ENCODE measurements at regions not wholly inside any gene's neighbourhood (a gene's known extent, or its start where the extent isn't known, plus 50 kb on each side); places are given as distances from the start of the nearest gene placed in this dataset.

DNA sequence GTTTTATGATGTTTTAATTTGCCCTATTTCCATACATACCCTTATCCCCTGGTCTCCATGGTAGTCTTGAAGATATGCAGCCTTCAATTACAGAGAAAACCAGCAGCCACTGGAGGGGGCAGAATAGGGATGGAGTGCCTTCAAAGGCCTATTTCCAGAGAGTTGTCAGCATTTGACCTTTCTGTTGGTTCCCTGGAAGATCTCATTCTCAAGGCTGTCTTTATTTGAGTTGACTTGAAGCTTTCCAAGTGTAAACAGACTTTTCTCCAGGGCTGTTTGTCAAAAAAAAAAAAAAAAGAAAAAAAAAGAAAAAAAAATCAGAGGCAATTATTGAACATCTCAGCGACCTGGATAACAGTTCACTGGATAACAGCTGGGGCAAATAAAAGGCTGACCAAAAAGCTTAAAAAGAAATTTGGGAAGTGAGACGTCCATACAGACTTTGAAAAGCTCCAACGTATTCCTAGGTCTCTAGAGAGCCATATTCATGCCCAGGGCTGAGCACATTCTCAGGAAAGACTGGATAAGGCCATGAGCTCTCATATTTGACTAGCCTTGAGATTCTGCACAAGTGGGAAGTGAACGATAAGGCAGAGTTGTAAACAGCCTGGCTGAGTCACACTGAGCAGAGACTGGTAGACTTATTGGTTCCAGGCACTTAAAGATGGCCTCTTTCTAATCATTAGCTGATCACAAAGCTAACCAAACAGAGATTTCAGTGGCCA lies 126.6 kb downstream of the VAPA start:
- TF ChIP-seq, protein P1, sequence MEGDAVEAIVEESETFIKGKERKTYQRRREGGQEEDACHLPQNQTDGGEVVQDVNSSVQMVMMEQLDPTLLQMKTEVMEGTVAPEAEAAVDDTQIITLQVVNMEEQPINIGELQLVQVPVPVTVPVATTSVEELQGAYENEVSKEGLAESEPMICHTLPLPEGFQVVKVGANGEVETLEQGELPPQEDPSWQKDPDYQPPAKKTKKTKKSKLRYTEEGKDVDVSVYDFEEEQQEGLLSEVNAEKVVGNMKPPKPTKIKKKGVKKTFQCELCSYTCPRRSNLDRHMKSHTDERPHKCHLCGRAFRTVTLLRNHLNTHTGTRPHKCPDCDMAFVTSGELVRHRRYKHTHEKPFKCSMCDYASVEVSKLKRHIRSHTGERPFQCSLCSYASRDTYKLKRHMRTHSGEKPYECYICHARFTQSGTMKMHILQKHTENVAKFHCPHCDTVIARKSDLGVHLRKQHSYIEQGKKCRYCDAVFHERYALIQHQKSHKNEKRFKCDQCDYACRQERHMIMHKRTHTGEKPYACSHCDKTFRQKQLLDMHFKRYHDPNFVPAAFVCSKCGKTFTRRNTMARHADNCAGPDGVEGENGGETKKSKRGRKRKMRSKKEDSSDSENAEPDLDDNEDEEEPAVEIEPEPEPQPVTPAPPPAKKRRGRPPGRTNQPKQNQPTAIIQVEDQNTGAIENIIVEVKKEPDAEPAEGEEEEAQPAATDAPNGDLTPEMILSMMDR (IDR thresholded peaks at IDR 0.05; ENCODE audit: borderline replicate concordance, insufficient read depth, low read depth, low read length), result no peak
- H3K4me3 ChIP-seq (ENCODE audit: low read depth, low read length), result no peak overlapping the region

DNA sequence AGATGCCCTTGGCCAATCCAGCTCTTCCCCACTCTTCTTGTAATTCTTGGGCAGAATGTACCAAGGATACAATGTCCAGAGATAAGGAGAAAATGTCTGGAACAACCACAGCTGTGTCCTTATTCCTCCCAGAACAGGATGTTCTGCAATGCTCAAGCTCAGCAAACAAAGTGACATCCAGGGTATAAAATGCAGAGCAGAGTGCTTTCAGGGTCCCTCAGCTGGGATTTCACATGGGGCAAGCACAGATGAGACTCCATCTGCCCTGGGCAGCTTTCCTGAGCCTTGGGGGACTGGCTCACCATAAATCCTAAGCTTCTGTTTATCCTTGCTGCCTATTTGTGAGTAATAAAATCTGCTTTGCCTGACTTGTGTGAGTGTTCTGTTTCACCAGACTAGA lies 127.4 kb downstream of the VAPA start:
- TF ChIP-seq, protein P1 (IDR thresholded peaks at IDR 0.05; ENCODE audit: borderline replicate concordance, insufficient read depth, low read depth, low read length), result no peak
- no peak overlapping the region for H3K4me3 ChIP-seq (ENCODE audit: low read depth, low read length)

DNA sequence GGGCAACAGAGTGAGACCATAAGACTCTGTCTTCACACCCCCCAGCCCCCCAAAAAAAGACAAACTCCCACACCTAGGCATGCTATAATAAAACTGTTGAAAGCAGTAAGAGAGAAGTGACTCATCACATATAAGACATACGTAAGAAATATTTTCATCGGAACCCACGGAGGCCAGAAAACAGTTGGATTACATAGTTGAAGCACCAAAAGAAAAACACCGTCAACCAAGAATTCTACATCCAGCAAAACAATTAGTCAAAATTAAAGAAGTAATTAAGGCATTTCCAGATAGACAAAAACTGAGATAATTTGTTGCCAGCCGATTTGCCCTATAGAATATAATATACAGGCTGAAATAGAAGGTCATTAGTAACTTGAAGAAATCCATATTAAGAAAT lies 128.7 kb downstream of the VAPA start:
- H3K4me3 ChIP-seq (ENCODE audit: low read depth, low read length), result no peak overlapping the region
- TF ChIP-seq, protein P1 (IDR thresholded peaks at IDR 0.05; ENCODE audit: borderline replicate concordance, insufficient read depth, low read depth, low read length), result no peak

DNA sequence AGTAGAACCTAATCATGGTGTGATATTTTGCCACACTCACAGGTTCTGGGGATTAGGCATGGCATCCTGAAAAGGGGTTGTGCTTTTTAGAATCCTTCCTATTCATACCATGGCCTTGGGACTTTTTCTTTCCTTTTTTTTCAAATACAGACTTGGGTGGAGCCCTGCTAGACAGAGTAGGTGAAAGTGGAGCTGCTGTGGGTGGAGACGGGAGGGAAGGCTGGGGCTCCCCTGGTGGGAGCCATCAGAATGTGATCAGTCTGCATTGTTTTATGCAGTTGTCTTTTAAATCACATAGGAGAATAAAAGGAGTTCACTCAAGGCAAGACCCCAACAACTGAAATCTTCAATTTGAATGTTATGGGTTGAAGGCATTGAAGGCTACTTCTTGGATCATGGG lies 130.2 kb downstream of the VAPA start:
- H3K4me3 ChIP-seq (ENCODE audit: low read depth, low read length), result no peak overlapping the region
- TF ChIP-seq, protein P1 (IDR thresholded peaks at IDR 0.05; ENCODE audit: borderline replicate concordance, insufficient read depth, low read depth, low read length), result no peak

DNA sequence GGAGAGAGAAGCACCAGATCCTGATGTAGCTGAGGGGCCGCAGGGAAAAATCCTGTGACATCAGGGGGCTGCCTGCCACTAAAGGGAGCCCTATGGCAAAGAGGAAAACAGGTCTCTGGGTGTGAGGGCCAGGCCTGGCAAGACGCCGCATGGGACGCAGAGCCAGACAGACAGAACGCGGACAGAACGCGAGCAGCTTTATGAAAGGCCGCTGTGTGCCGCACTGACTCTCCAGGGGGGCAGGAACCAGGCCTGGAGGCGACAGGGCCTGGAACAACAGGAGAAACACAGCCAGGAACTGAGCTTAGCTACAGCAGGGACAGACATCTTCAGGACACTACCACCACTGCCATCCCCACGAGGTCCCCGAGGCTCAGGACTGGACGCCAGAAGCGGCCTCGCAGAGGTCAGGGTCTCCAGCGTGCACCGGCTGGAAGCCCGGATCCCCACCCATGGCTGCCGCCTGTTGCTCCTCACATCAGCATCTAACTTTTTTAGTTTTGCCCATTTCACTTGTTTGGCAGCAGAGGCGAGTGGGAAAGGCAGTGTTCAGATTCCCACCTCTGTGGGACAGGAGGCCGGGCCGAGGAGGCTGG lies 131.6 kb downstream of the VAPA start:
- TF ChIP-seq, protein P1 (IDR thresholded peaks at IDR 0.05; ENCODE audit: borderline replicate concordance, insufficient read depth, low read depth, low read length), result no peak

DNA sequence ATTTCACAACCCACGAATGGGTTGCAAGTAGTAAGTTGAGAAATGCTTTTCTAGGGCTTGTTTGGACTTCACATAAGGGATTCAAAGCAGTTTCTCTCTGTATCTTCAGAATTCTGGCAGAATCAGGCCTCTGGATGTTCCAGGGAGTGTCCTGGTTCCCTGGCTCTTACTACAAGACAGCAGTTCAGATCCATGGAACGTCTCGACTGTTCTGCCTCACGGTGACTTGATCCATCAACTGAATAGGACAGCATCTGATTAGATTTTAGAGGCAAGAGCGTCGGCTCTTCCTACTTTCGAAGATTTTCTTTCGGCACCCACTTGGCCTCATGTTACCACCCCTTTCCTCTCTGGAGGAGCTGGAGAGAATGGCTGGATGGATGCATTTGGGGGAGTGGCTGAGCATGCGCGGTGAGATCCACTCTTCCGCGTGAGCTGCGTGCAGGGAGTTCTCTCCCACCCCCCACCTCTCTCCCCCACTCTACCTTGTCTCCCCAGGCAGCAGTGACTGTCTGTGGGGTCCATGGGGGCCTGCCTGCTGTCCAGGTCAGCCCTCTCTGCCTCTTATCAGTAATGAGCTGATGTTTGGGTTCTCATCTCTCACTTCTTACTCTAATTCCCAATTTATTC lies 132.5 kb downstream of the VAPA start:
- no peak overlapping the region for H3K4me3 ChIP-seq (ENCODE audit: low read depth, low read length)
- TF ChIP-seq, protein P1 (IDR thresholded peaks at IDR 0.05; ENCODE audit: borderline replicate concordance, insufficient read depth, low read depth, low read length), result no peak

More for the DNA sequence above, 131.6 kb downstream of the VAPA start:
- no peak overlapping the region for H3K4me3 ChIP-seq (ENCODE audit: low read depth, low read length)
